Occipital lobe (tissue), 1 donor: ENCODE measurements at regions not wholly inside any gene's neighbourhood (a gene's known extent, or its start where the extent isn't known, plus 50 kb on each side); places are given as distances from the start of the nearest gene placed in this dataset.
"Not testable (repeated sequence)": the region's sequence is repeated elsewhere in the genome, so short reads cannot be mapped to it uniquely, and the experiment has no call there.

ENCODE experiments used
- DNase-seq: peaks from one replicate; lab custom pipeline; 2025; lab: John Stamatoyannopoulos, UW

- no peak for DNase-seq
Observed at GRCh38 chr2:60357996-60358395, 195.5 kb downstream of the BCL11A start.

GRCh38 chr2:60356346-60356745 lies 197.1 kb downstream of the BCL11A start:
- no peak for DNase-seq

- DNase-seq, result no peak
Observed at GRCh38 chr2:60355849-60356261, 197.6 kb downstream of the BCL11A start.

- DNase-seq, result no peak
Observed at GRCh38 chr2:60354713-60355112, 198.7 kb downstream of the BCL11A start.

GRCh38 chr2:60353863-60354262 lies 199.6 kb downstream of the BCL11A start:
- no peak for DNase-seq

- DNase-seq, result no peak
Observed at GRCh38 chr2:60353406-60353800, 200.1 kb downstream of the BCL11A start.

- DNase-seq, result no peak
Observed at GRCh38 chr2:60352491-60353405, 200.7 kb downstream of the BCL11A start.

- no peak for DNase-seq
Observed at GRCh38 chr2:60351802-60352201, 201.7 kb downstream of the BCL11A start.

- DNase-seq, result no peak
Observed at GRCh38 chr2:60351321-60351720, 202.1 kb downstream of the BCL11A start.

GRCh38 chr2:60350791-60351190 lies 202.7 kb downstream of the BCL11A start:
- DNase-seq, result no peak

- DNase-seq, result no peak
Observed at GRCh38 chr2:60347781-60348180, 205.7 kb downstream of the BCL11A start.

GRCh38 chr2:60342491-60342890 lies 211.0 kb downstream of the BCL11A start:
- DNase-seq, result not testable (repeated sequence)

- DNase-seq, result no peak
Observed at GRCh38 chr2:60341151-60341550, 212.3 kb downstream of the BCL11A start.

GRCh38 chr2:60339286-60339685 lies 214.2 kb downstream of the BCL11A start:
- no peak for DNase-seq

GRCh38 chr2:60337142-60337497 lies 216.3 kb downstream of the BCL11A start:
- no peak for DNase-seq

GRCh38 chr2:60336442-60337141 lies 216.9 kb downstream of the BCL11A start:
- no peak for DNase-seq

GRCh38 chr2:60335533-60336237 lies 217.8 kb downstream of the BCL11A start:
- no peak for DNase-seq

- DNase-seq, result no peak
Observed at GRCh38 chr2:60334610-60335009, 218.8 kb downstream of the BCL11A start.

GRCh38 chr2:60333264-60333663 lies 220.2 kb downstream of the BCL11A start:
- DNase-seq, result no peak

- DNase-seq, result no peak
Observed at GRCh38 chr2:60331115-60331809, 222.2 kb downstream of the BCL11A start.

- DNase-seq, result no peak
Observed at GRCh38 chr2:60329225-60329624, 224.2 kb downstream of the BCL11A start.

- no peak for DNase-seq
Observed at GRCh38 chr2:60324536-60324935, 228.9 kb downstream of the BCL11A start.
